CD14-positive monocyte (primary cell): ENCODE measurements at regions not wholly inside any gene's neighbourhood (a gene's known extent, or its start where the extent isn't known, plus 50 kb on each side); places are given as distances from the start of the nearest gene placed in this dataset.

Experiments
- DNase-seq, 3 donors: peaks; one replicate each; pipeline ENCODE4 v3.0.0-alpha.2; 2011 to 2022
- H2AFZ ChIP-seq: 2 replicates; pipeline ENCODE4 v1.6.0; 2012; ENCODE audit warnings: mild to moderate bottlenecking, low read depth, low read length, inconsistent platforms; ENCODE audit not compliant: insufficient read depth, poor library complexity, severe bottlenecking
- H3K27ac ChIP-seq, 2 donors: 1 replicate in 1 of 2; 2 replicates in 1 of 2; pipeline ENCODE4 v1.5.1; 2012 to 2013; ENCODE audit warnings: low read length in 2 of 2, control low read depth in 1 of 2, inconsistent platforms in 1 of 2, low read depth in 1 of 2, mild to moderate bottlenecking in 1 of 2
- H3K27me3 ChIP-seq, 2 donors: one replicate each; pipeline versions ENCODE4 v1.6.0 to v1.6.1; 2011 to 2013; ENCODE audit warnings: low read length in 2 of 2; ENCODE audit not compliant: control insufficient read depth in 2 of 2, insufficient read depth in 2 of 2
- H3K36me3 ChIP-seq, 2 donors: replicated peaks in 1 of 2; 1 replicate in 1 of 2; 2 replicates in 1 of 2; pipeline versions ENCODE4 v1.5.1 to v1.6.1; 2012 to 2013; ENCODE audit warnings: low read length in 2 of 2, control low read depth in 1 of 2, inconsistent platforms in 1 of 2, mild to moderate bottlenecking in 1 of 2; ENCODE audit not compliant: insufficient read depth in 2 of 2, control insufficient read depth in 1 of 2
- H3K4me1 ChIP-seq, 2 donors: 1 replicate in 1 of 2; 2 replicates in 1 of 2; pipeline versions ENCODE4 v1.5.1 to v1.6.1; 2012 to 2013; ENCODE audit warnings: low read length in 2 of 2, control low read depth in 1 of 2, inconsistent platforms in 1 of 2, mild to moderate bottlenecking in 1 of 2, moderate library complexity in 1 of 2; ENCODE audit not compliant: insufficient read depth in 2 of 2, control insufficient read depth in 1 of 2
- H3K4me2 ChIP-seq: replicated peaks from 2 replicates; pipeline ENCODE3; 2012; ENCODE audit warnings: low read length, moderate library complexity, mild to moderate bottlenecking; ENCODE audit not compliant: poor library complexity, severe bottlenecking; ENCODE audit errors: extremely low read depth
- H3K4me3 ChIP-seq, 3 experiments: fragments of 200-600 bp in 1 of 3; sonication (generic) in 1 of 3; replicated peaks in 1 of 3; 1 replicate in 2 of 3; 2 replicates in 1 of 3; pipeline ENCODE4 v1.5.1; 2011 to 2013; ENCODE audit warnings: low read length in 3 of 3, mild to moderate bottlenecking in 3 of 3, control low read depth in 2 of 3, low read depth in 2 of 3, inconsistent platforms in 1 of 3, moderate library complexity in 1 of 3
- H3K79me2 ChIP-seq: 2 replicates; pipeline ENCODE4 v1.6.0; 2012; ENCODE audit warnings: mild to moderate bottlenecking, control low read depth, inconsistent platforms, low read length, moderate library complexity; ENCODE audit not compliant: insufficient read depth
- H3K9ac ChIP-seq: 2 replicates; pipeline ENCODE4 v1.6.0; 2017; ENCODE audit warnings: low read length, mild to moderate bottlenecking; ENCODE audit not compliant: insufficient read depth, poor library complexity, severe bottlenecking
- H3K9me3 ChIP-seq, 2 donors: replicated peaks in 1 of 2; 1 replicate in 1 of 2; 2 replicates in 1 of 2; pipeline versions ENCODE4 v1.5.1 to v1.6.1; 2012 to 2013; ENCODE audit warnings: low read length in 2 of 2, control low read depth in 1 of 2; ENCODE audit not compliant: control insufficient read depth in 1 of 2, insufficient read depth in 1 of 2
- H4K20me1 ChIP-seq: 2 replicates; pipeline ENCODE4 v1.6.0; 2012; ENCODE audit warnings: mild to moderate bottlenecking, low read length, control low read depth, moderate library complexity; ENCODE audit not compliant: insufficient read depth
- H3K27ac Mint-ChIP-seq, 7 donors: one replicate each; pipeline ENCODE4 v1.8.0; 2020; ENCODE audit warnings: mild to moderate bottlenecking in 7 of 7, mixed read lengths in 7 of 7, moderate library complexity in 6 of 7, inconsistent platforms in 2 of 7
- H3K27me3 Mint-ChIP-seq, 3 donors: one replicate each; pipeline ENCODE4 v1.8.0; 2021 to 2022; ENCODE audit warnings: low read depth in 3 of 3, mild to moderate bottlenecking in 3 of 3, mixed read lengths in 3 of 3, moderate library complexity in 3 of 3, inconsistent platforms in 1 of 3
- H3K36me3 Mint-ChIP-seq, 2 donors: one replicate each; pipeline ENCODE4 v1.8.0; 2020; ENCODE audit warnings: mixed read lengths in 2 of 2, inconsistent platforms in 1 of 2, mild to moderate bottlenecking in 1 of 2
- H3K4me1 Mint-ChIP-seq: one replicate; pipeline ENCODE4 v1.8.0; 2020; ENCODE audit warnings: mild to moderate bottlenecking, mixed read lengths
- H3K4me3 Mint-ChIP-seq, 2 donors: one replicate each; pipeline ENCODE4 v1.8.0; 2020; ENCODE audit warnings: mild to moderate bottlenecking in 2 of 2, mixed read lengths in 2 of 2, moderate library complexity in 1 of 2
- H3K9me3 Mint-ChIP-seq, 7 donors: one replicate each; pipeline ENCODE4 v1.8.0; 2020 to 2022; ENCODE audit warnings: mixed read lengths in 7 of 7, mild to moderate bottlenecking in 6 of 7, moderate library complexity in 6 of 7, inconsistent platforms in 2 of 7
- WGBS: methylation state at CpG from one replicate; pipeline ENCODE4 v1.1.5; 2013; ENCODE audit warnings: missing lambda C conversion rate; ENCODE audit not compliant: insufficient coverage; 5-methylcytosine and 5-hydroxymethylcytosine counted together
- intact Hi-C, 2 donors: fragments of 100-400 bp; cut with micrococcal nuclease; formaldehyde crosslinking; loops; one replicate each; pipeline versions ENCODE4 v1.15.0 to v1.15.1; 2023
- TF ChIP-seq, protein P1 (sequence below): fragments of 200-600 bp; IDR thresholded peaks from one replicate; pipeline ENCODE4 v1.8.0; 2022; ENCODE audit warnings: antibody characterized with exemption, mild to moderate bottlenecking

DNA sequence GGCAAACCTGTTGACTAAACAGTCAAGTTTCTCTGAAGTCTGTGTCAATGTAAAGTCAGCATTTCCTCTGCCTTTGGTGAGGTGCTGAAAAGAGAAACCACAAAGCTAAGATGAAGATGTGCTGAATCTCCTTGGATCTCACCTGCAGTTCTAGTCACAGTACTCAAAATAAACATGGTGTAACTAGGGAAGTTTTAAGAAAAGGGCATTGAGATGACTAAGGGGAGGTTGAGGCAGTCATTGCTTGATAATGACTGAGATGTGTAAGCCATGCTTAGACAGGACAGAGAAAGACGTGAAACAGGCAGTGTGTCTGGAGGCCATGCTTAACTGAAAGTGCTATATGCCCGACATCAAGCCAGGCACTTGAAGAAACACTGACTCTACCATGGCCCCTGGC lies 1010.0 kb upstream of the CELF4 start:
- Histone ChIP-seq H3K9ac (no peak overlapping the region), H4K20me1 (no peaks in the 10 kb centered on the region), H3K4me2 (no peak overlapping the region), H3K36me3 (no peaks in the 10 kb centered on the region), H3K4me3 (no peak overlapping the region), H3K27ac (no peak overlapping the region), H3K27me3 (no peaks in the 10 kb centered on the region), H3K9me3 (peaks cover 0 to 7% of the 10 kb centered on the region in 2 donors), H3K4me1 (no peaks in the 10 kb centered on the region), H3K79me2 (no peaks in the 10 kb centered on the region), H2AFZ (no peak overlapping the region)
- H3K9me3 Mint-ChIP-seq = peaks cover 0 to 13% (median 2%) of the 10 kb centered on the region in 7 donors
- intact Hi-C loops = no loop called here
- no peaks in the 10 kb centered on the region for H3K27me3 Mint-ChIP-seq
- no peaks in the 10 kb centered on the region for H3K4me1 Mint-ChIP-seq
- no peak overlapping the region for H3K4me3 Mint-ChIP-seq
- H3K36me3 Mint-ChIP-seq = no peaks in the 10 kb centered on the region
- no CpG with 5 or more reads among the region's 2 CpGs for WGBS
- no peak for DNase-seq
- TF ChIP-seq, protein P1, sequence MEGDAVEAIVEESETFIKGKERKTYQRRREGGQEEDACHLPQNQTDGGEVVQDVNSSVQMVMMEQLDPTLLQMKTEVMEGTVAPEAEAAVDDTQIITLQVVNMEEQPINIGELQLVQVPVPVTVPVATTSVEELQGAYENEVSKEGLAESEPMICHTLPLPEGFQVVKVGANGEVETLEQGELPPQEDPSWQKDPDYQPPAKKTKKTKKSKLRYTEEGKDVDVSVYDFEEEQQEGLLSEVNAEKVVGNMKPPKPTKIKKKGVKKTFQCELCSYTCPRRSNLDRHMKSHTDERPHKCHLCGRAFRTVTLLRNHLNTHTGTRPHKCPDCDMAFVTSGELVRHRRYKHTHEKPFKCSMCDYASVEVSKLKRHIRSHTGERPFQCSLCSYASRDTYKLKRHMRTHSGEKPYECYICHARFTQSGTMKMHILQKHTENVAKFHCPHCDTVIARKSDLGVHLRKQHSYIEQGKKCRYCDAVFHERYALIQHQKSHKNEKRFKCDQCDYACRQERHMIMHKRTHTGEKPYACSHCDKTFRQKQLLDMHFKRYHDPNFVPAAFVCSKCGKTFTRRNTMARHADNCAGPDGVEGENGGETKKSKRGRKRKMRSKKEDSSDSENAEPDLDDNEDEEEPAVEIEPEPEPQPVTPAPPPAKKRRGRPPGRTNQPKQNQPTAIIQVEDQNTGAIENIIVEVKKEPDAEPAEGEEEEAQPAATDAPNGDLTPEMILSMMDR = no peak
- H3K27ac Mint-ChIP-seq = no peak overlapping the region

DNA sequence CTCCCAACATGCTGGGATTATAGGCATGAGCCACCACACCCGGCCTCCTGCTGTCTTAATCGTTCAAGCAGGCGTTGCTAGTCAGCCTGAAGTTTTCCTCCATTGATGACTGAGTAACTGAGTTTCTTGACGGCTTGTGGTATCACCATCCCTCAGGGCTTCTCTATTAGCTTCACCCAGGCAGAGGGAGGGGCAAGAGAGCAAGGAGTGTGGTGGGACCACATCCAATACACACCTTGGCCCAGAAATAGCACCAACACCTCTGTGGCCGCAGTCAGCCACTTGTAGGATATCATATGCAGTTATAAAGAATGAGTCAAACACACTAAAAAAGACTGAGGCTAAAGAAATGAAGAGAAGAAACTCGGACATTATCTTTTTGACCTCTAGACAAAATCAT lies 1009.4 kb upstream of the CELF4 start:
- H3K9me3 ChIP-seq = peaks cover 0 to 7% of the 10 kb centered on the region in 2 donors
- no peaks in the 10 kb centered on the region for H3K27me3 Mint-ChIP-seq
- H4K20me1 ChIP-seq = no peaks in the 10 kb centered on the region
- 100% methylated on average over 3 of the region's 6 CpGs for WGBS
- no peak overlapping the region for H3K27ac Mint-ChIP-seq
- no peak overlapping the region for H3K27ac ChIP-seq
- H3K4me1 ChIP-seq = no peaks in the 10 kb centered on the region
- H3K4me1 Mint-ChIP-seq = no peaks in the 10 kb centered on the region
- H3K79me2 ChIP-seq = no peaks in the 10 kb centered on the region
- no peak overlapping the region for H3K4me3 ChIP-seq
- intact Hi-C loops = no loop called here
- H3K36me3 ChIP-seq = no peaks in the 10 kb centered on the region
- TF ChIP-seq, protein P1 = no peak
- H3K4me2 ChIP-seq = no peak overlapping the region
- H2AFZ ChIP-seq = no peak overlapping the region
- no peak overlapping the region for H3K9ac ChIP-seq
- H3K36me3 Mint-ChIP-seq = no peaks in the 10 kb centered on the region
- no peak overlapping the region for H3K4me3 Mint-ChIP-seq
- peaks cover 0 to 13% (median 2%) of the 10 kb centered on the region in 7 donors for H3K9me3 Mint-ChIP-seq
- no peak for DNase-seq
- H3K27me3 ChIP-seq = no peaks in the 10 kb centered on the region
